ENCODE measurements at regions not wholly inside any gene's neighbourhood (a gene's known extent, or its start where the extent isn't known, plus 50 kb on each side); places are given as distances from the start of the nearest gene placed in this dataset.

DNA sequence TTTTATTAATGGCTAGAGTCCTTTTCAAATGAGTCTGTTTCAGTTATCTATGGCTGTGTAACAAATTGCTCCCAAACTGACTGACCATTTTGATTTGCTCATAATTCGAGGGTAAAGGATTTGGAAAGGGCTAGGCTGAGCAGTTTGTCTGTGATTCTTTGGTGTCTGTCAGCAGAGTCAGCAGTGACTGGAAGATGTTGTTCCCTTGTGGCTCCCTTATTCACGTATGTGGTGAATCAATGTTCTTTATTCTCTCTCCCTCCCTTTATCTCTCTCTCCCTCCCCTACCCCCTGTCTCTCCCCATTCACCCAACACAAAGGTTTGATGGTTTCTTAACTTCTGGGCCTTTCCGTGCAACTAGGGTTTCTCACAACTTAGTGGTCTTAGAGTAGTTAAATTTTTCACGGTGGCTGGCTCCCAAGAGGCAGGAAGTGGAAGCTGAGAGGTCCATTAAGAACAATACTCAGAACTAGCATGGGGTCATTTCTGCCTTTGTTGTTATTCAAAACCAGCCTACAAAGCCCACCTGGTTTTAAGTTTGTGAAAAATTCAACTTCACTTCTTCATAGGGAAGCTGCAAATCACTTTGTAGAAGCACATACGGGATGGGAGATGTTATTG is 772.5 kb upstream of the SLITRK1 start:
- TF ChIP-seq, protein P1, sequence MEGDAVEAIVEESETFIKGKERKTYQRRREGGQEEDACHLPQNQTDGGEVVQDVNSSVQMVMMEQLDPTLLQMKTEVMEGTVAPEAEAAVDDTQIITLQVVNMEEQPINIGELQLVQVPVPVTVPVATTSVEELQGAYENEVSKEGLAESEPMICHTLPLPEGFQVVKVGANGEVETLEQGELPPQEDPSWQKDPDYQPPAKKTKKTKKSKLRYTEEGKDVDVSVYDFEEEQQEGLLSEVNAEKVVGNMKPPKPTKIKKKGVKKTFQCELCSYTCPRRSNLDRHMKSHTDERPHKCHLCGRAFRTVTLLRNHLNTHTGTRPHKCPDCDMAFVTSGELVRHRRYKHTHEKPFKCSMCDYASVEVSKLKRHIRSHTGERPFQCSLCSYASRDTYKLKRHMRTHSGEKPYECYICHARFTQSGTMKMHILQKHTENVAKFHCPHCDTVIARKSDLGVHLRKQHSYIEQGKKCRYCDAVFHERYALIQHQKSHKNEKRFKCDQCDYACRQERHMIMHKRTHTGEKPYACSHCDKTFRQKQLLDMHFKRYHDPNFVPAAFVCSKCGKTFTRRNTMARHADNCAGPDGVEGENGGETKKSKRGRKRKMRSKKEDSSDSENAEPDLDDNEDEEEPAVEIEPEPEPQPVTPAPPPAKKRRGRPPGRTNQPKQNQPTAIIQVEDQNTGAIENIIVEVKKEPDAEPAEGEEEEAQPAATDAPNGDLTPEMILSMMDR (IDR thresholded peaks at IDR 0.05) = no peak

DNA sequence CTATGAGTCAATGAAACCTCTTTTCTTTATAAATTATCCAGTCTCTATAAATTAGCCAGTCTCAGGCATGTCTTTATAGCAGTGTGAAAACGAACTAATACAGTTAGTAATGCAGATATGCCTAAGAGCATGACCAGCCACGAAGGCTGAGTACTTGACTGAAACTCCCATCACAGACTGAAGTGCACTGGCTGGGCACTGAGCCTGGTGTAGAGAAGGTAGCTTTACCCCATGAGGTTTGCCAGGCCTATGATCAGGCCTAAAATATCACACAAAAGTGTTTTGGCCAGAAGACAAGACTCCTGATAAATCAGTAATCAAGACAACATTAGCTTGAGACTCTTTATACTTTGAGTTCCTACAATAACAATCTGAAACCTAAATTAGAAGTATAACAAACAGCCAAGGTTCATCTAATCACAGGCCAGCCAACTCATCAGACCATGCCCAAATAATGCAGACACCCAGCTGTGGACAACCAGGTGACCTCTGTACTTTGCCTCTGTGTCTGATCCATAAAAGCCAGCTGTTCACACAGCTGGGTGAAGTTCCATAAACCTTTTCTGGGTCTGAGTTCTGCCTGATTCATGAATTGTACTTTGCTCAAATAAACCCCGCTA is 771.8 kb upstream of the SLITRK1 start:
- TF ChIP-seq, protein P1 (IDR thresholded peaks at IDR 0.05) = no peak

DNA sequence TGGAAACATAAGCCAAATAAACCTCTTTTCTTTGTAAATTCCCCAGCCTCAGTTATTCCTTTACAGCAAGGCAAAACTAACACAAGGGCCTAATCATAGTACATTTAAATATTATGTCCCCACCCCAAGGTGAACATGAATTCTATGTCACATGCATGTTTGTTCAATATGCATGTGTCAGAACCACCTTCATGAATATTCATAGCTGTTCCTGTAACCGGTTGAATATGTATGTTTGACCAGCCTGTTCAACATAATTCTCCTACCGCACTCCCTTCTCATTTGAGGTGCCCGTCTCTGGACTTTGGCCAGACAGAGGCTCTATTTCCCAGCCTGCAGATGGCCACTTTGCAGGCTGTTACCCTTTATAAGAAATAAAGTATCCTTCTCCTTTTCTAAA is 769.4 kb upstream of the SLITRK1 start:
- TF ChIP-seq, protein P1 (IDR thresholded peaks at IDR 0.05) = no peak

DNA sequence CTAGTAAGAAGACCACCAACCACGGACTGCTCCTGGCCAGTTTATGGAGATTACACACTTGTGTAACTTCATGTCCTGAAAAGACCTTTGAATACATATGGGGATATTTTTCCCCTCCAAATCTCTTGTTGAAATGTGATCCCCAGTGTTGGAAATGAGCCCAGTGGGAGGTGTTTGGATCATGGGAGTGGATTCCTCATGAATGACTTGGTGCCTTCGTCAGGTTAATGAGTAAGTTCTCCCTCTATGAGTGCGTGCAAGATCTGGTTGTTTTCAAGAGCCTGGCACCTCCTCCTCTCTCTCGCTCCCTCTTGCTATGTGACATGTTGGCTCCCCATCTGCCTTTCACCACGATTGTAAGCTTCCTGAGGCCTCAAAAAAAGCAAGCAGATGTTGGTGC is 769.0 kb upstream of the SLITRK1 start:
- TF ChIP-seq, protein P1 (IDR thresholded peaks at IDR 0.05) = no peak

DNA sequence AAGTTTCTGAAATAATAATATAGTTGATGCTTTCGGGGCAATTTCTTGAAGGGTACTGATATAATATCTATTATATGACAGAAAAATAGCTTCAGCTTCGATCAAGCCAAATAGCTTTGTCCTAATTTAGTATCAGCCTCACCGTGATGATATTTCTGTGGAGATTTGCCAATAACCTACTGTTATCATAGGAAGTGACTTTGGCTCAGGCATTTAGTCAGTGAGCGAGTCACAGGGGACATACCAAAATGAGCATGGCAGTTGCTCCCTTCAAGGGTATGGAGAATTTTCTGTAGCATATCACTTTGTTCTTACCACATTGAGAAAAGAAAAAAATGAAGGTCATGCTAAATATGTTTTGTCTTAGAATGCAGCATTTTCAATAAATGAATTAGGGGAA is 767.6 kb upstream of the SLITRK1 start:
- TF ChIP-seq, protein P1 (IDR thresholded peaks at IDR 0.05) = no peak

DNA sequence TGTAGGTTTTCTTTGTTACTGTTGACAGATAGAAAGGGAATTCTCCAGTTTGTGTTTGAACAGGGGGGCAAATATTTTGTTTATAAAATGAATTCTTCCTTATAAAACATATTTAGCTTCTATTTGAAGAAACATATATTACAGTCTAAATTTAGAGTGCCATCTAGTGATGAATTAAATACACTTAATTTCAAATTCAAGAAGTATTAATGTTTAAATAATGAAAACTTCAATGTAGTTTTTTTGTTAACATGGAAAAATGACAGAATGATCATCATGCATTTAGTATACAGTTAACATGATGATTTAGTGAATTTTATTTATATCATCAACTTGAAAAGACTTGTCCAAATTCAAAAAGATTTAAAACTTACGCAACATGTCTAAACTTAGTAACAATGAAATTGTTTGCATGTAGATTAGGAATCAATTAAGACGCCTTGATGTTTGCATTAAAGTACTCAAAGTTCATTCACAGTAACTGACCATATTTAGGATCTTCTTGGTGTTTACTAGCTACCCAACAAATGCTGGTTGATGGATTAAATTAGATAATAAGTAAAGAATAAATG is 765.9 kb upstream of the SLITRK1 start:
- TF ChIP-seq, protein P1 (IDR thresholded peaks at IDR 0.05) = peak; percentile 52

DNA sequence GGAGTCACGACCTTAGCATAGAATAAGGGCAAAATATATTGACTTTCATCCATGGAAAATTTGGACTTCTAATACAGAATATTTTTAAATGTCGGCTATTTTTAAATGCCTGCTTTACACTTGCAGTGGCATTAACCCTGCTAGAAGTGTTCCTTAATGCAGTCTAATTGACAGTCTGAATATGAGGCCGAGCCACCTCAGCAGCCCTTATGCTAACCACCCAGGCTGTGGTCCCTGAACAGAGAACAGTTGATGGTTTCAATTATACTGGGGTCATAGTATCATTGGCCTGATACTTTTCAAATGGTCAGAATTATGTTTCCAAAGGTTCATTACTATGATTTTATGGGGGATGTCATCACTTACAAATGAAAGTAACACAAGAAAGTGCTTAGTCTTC is 764.7 kb upstream of the SLITRK1 start:
- TF ChIP-seq, protein P1 (IDR thresholded peaks at IDR 0.05) = no peak

Data from LNCAP (cell line).